IMR-90 (cell line): ENCODE measurements at regions not wholly inside any gene's neighbourhood (a gene's known extent, or its start where the extent isn't known, plus 50 kb on each side); places are given as distances from the start of the nearest gene placed in this dataset.

ENCODE experiments used
- ATAC-seq: fragments of 200-7000 bp; cut with Tn5 transposase; 2 replicates; pipeline ENCODE4 v1.9.1; 2020; ENCODE audit warnings: low read depth, mild to moderate bottlenecking, moderate library complexity
- BruUV-seq: library from RNA; stranded (reverse); fragments of 400-500 nt; replicated peaks from 2 replicates; lab custom pipeline; 2021; lab: Mats Ljungman, UMichigan
- CTCF ChIA-PET: fragments of 300-600 bp; formaldehyde crosslinking; extraction: SDS; loops from one replicate; lab custom pipeline; 2021; ENCODE audit warnings: antibody characterized with exemption; lab: Yijun Ruan, JAX
- POLR2A ChIA-PET: fragments of 300-600 bp; sonication (Branson Sonifier 250); formaldehyde crosslinking; loops from one replicate; lab custom pipeline; 2022; ENCODE audit warnings: antibody characterized with exemption; ENCODE audit not compliant: unreplicated experiment; lab: Charles Lee
- DNase-seq: peaks from one replicate; pipeline ENCODE4 v3.0.0; 2013
- H2AFZ ChIP-seq: replicated peaks from 2 replicates; pipeline ENCODE3; 2013; ENCODE audit warnings: low read length, mild to moderate bottlenecking; ENCODE audit not compliant: poor library complexity
- H2AK5ac ChIP-seq: 2 replicates; pipeline ENCODE4 v1.6.1; 2013; ENCODE audit warnings: low read depth, low read length, inconsistent platforms
- H2AK9ac ChIP-seq: replicated peaks from 2 replicates; pipeline ENCODE3; 2013; ENCODE audit warnings: mild to moderate bottlenecking, low read depth, low read length, moderate library complexity; ENCODE audit not compliant: poor library complexity
- H2BK120ac ChIP-seq: 2 replicates; pipeline ENCODE4 v1.6.1; 2013; ENCODE audit warnings: low read depth, low read length, inconsistent platforms
- H2BK15ac ChIP-seq: 3 replicates; pipeline ENCODE4 v1.6.1; 2013; ENCODE audit warnings: low read depth, low read length, inconsistent platforms
- H2BK20ac ChIP-seq: 2 replicates; pipeline ENCODE4 v1.6.1; 2013; ENCODE audit warnings: low read depth, mild to moderate bottlenecking, inconsistent platforms, low read length, moderate library complexity
- H2BK5ac ChIP-seq: 2 replicates; pipeline ENCODE4 v1.6.1; 2013; ENCODE audit warnings: mild to moderate bottlenecking, low read depth, low read length, inconsistent platforms; ENCODE audit not compliant: poor library complexity, severe bottlenecking
- H3K14ac ChIP-seq: replicated peaks from 2 replicates; pipeline ENCODE4 v1.6.1; 2013; ENCODE audit warnings: low read depth, low read length, inconsistent platforms
- H3K18ac ChIP-seq: 2 replicates; pipeline ENCODE4 v1.6.1; 2013; ENCODE audit warnings: low read depth, low read length, control low read depth
- H3K23ac ChIP-seq: 2 replicates; pipeline ENCODE4 v1.6.1; 2013; ENCODE audit warnings: low read depth, low read length, inconsistent platforms
- H3K27ac ChIP-seq: 2 replicates; pipeline ENCODE4 v1.5.1; 2013; ENCODE audit warnings: mild to moderate bottlenecking, control low read depth, low read length; ENCODE audit not compliant: insufficient read depth
- H3K27me3 ChIP-seq: 2 replicates; pipeline ENCODE4 v1.6.1; 2013; ENCODE audit warnings: low read length; ENCODE audit not compliant: control insufficient read depth, insufficient read depth
- H3K36me3 ChIP-seq: 2 replicates; pipeline ENCODE4 v1.6.1; 2013; ENCODE audit warnings: low read length, mixed read lengths; ENCODE audit not compliant: control insufficient read depth, insufficient read depth
- H3K4ac ChIP-seq: 2 replicates; pipeline ENCODE4 v1.6.1; 2013; ENCODE audit warnings: low read depth, low read length, inconsistent platforms
- H3K4me1 ChIP-seq: 2 replicates; pipeline ENCODE4 v1.6.1; 2013; ENCODE audit warnings: low read length, mixed read lengths; ENCODE audit not compliant: control insufficient read depth, insufficient read depth
- H3K4me2 ChIP-seq: 2 replicates; pipeline ENCODE4 v1.6.1; 2013; ENCODE audit warnings: low read depth, mild to moderate bottlenecking, control low read depth, low read length, moderate library complexity
- H3K4me3 ChIP-seq: 2 replicates; pipeline ENCODE4 v1.5.1; 2013; ENCODE audit warnings: low read depth, mild to moderate bottlenecking, control low read depth, low read length, moderate library complexity; ENCODE audit not compliant: insufficient read depth
- H3K56ac ChIP-seq: 2 replicates; pipeline ENCODE4 v1.6.1; 2013; ENCODE audit warnings: low read length, inconsistent platforms; ENCODE audit not compliant: insufficient read depth; ENCODE audit errors: extremely low read depth
- H3K79me1 ChIP-seq, 2 experiments: 2 replicates each; pipeline ENCODE4 v1.6.1; 2013; ENCODE audit warnings: low read length in 2 of 2, inconsistent platforms in 1 of 2, low read depth in 1 of 2
- H3K9ac ChIP-seq: 2 replicates; pipeline ENCODE4 v1.6.1; 2013; ENCODE audit warnings: low read depth, low read length, control low read depth
- H3K9me1 ChIP-seq: 2 replicates; pipeline ENCODE4 v1.6.1; 2013; ENCODE audit warnings: low read length, inconsistent platforms; ENCODE audit not compliant: insufficient read depth
- H3K9me3 ChIP-seq: 2 replicates; pipeline ENCODE4 v1.6.1; 2013; ENCODE audit warnings: low read length; ENCODE audit not compliant: control insufficient read depth, insufficient read depth
- H4K20me1 ChIP-seq: 2 replicates; pipeline ENCODE4 v1.6.1; 2013; ENCODE audit warnings: low read length, inconsistent platforms; ENCODE audit not compliant: insufficient read depth
- H4K5ac ChIP-seq: 2 replicates; pipeline ENCODE4 v1.6.1; 2013; ENCODE audit warnings: mild to moderate bottlenecking, low read depth, low read length, control low read depth
- H4K8ac ChIP-seq, 2 experiments: 2 replicates each; pipeline ENCODE4 v1.6.1; 2013; ENCODE audit warnings: low read depth in 2 of 2, low read length in 2 of 2, control low read depth in 1 of 2, inconsistent platforms in 1 of 2
- H4K91ac ChIP-seq: 2 replicates; pipeline ENCODE4 v1.6.1; 2013; ENCODE audit warnings: low read depth, low read length, inconsistent platforms; ENCODE audit not compliant: insufficient read depth
- BHLHE40 ChIP-seq: fragments of 150-350 bp; IDR thresholded peaks from 2 replicates; pipeline ENCODE4 v1.6.1; 2016; ENCODE audit warnings: mild to moderate bottlenecking, low read depth, low read length
- CEBPB ChIP-seq: IDR thresholded peaks from 2 replicates; pipeline ENCODE4 v1.6.1; 2012; ENCODE audit warnings: low read depth, low read length, improper control_type of control experiment
- CHD1 ChIP-seq: IDR thresholded peaks from 2 replicates; pipeline ENCODE4 v1.6.1; 2012; ENCODE audit warnings: low read depth, low read length, improper control_type of control experiment
- CTCF ChIP-seq: conservative IDR thresholded peaks from 2 replicates; pipeline ENCODE4 v1.5.1; 2012; ENCODE audit warnings: mild to moderate bottlenecking, low read depth, low read length, improper control_type of control experiment
- ELK1 ChIP-seq: fragments of 150-350 bp; IDR thresholded peaks from 2 replicates; pipeline ENCODE4 v1.6.1; 2016; ENCODE audit warnings: low read depth, mild to moderate bottlenecking, low read length, moderate library complexity, borderline replicate concordance
- FOS ChIP-seq: fragments of 150-350 bp; IDR thresholded peaks from 2 replicates; pipeline ENCODE4 v1.6.1; 2016; ENCODE audit warnings: low read depth, low read length
- MAFK ChIP-seq: IDR thresholded peaks from 2 replicates; pipeline ENCODE4 v1.6.1; 2012; ENCODE audit warnings: low read depth, low read length, improper control_type of control experiment
- MAZ ChIP-seq: IDR thresholded peaks from 2 replicates; pipeline ENCODE4 v1.6.1; 2012; ENCODE audit warnings: low read depth, mild to moderate bottlenecking, low read length, improper control_type of control experiment, moderate library complexity, borderline replicate concordance
- MXI1 ChIP-seq: IDR thresholded peaks from 2 replicates; pipeline ENCODE4 v1.6.1; 2012; ENCODE audit warnings: low read depth, mild to moderate bottlenecking, low read length, moderate library complexity, borderline replicate concordance
- NFE2L2 ChIP-seq: fragments of 150-350 bp; IDR thresholded peaks from 2 replicates; pipeline ENCODE4 v1.6.1; 2016; ENCODE audit warnings: low read depth, mild to moderate bottlenecking, low read length
- POLR2A ChIP-seq: IDR thresholded peaks from 2 replicates; pipeline ENCODE4 v1.6.1; 2012; ENCODE audit warnings: mild to moderate bottlenecking, low read depth, low read length
- RAD21 ChIP-seq: IDR thresholded peaks from 2 replicates; pipeline ENCODE4 v1.6.1; 2012; ENCODE audit warnings: low read length, improper control_type of control experiment
- RCOR1 ChIP-seq: IDR thresholded peaks from 2 replicates; pipeline ENCODE4 v1.6.1; 2012; ENCODE audit warnings: mild to moderate bottlenecking, low read length, improper control_type of control experiment; ENCODE audit not compliant: insufficient replicate concordance
- RFX5 ChIP-seq: IDR thresholded peaks from 2 replicates; pipeline ENCODE4 v1.8.0; 2012; ENCODE audit warnings: low read depth, mild to moderate bottlenecking, low read length, moderate library complexity
- SMC3 ChIP-seq: fragments of 150-350 bp; IDR thresholded peaks from 2 replicates; pipeline ENCODE4 v1.6.1; 2016; ENCODE audit warnings: low read depth, mild to moderate bottlenecking, antibody characterized with exemption, low read length, moderate library complexity
- USF2 ChIP-seq: fragments of 150-350 bp; IDR thresholded peaks from 2 replicates; pipeline ENCODE4 v1.6.1; 2017; ENCODE audit warnings: mild to moderate bottlenecking, antibody characterized with exemption, low read length, low read depth
- WGBS, 2 experiments: methylation state at CpG; one replicate each; pipeline versions ENCODE4 v1.1.5 to v1.1.7; 2013; ENCODE audit warnings: missing lambda C conversion rate in 2 of 2; ENCODE audit not compliant: insufficient read length in 1 of 2; ENCODE audit errors: extremely low coverage in 2 of 2; 5-methylcytosine and 5-hydroxymethylcytosine counted together
- dilution Hi-C: fragments of 300-500 bp; cut with HindIII; formaldehyde crosslinking; loops from one replicate; pipeline ENCODE4 v1.14.3; 2018; ENCODE audit warnings: low sequenced_read_pairs; ENCODE audit not compliant: unreplicated experiment
- in situ Hi-C: fragments of 300-500 bp; cut with MboI; formaldehyde crosslinking; loops from 3 replicates; pipeline ENCODE4 v1.14.3; 2019; ENCODE audit warnings: low sequenced_read_pairs, inconsistent platforms, mixed read lengths
- intact Hi-C: fragments of 100-400 bp; cut with micrococcal nuclease; formaldehyde crosslinking; loops from 2 replicates; pipeline ENCODE4 v1.10.0; 2022

DNA sequence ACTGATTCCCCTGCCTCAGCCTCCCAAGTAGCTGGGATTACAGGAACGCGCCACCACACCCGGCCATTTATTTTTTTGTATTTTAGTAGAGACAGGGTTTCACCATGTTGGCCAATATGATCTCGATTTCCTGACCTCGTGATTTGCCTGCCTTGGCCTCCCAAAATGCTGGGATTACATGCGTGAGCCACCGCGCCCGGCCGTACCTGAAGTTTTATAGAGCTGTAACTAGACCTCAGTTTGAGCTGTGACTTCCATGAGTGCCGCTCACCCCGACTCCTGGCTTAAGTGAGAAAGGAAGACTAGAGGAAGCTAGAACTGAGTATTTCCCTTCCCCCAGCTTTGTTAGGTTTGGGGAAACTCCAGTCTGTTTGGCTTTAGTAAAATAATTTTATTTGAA, 1283.1 kb downstream of the KCNT2 start:
- Histone ChIP-seq H3K4me3 (no peak overlapping the region), H2AK5ac (no peak overlapping the region), H3K18ac (no peak overlapping the region), H3K4me2 (no peak overlapping the region), H3K9me1 (no peaks in the 10 kb centered on the region), H4K20me1 (no peaks in the 10 kb centered on the region), H4K91ac (no peak overlapping the region), H3K79me1 (no peaks in the 10 kb centered on the region), H2AFZ (no peak overlapping the region), H3K27me3 (no peaks in the 10 kb centered on the region), H2BK5ac (no peak overlapping the region), H3K14ac (no peak overlapping the region), H3K4me1 (no peaks in the 10 kb centered on the region), H2BK120ac (no peak overlapping the region), H3K9me3 (no peaks in the 10 kb centered on the region), H2BK20ac (no peak overlapping the region), H3K23ac (no peak overlapping the region), H3K36me3 (no peaks in the 10 kb centered on the region), H4K8ac (no peak overlapping the region), H3K9ac (no peak overlapping the region), H3K27ac (no peak overlapping the region), H4K5ac (no peak overlapping the region), H2BK15ac (no peak overlapping the region), H2AK9ac (no peak overlapping the region), H3K56ac (no peak overlapping the region), H3K4ac (no peak overlapping the region)
- 95% methylated on average over 4 of the region's 12 CpGs; no CpG with 5 or more reads in 1 of the 2 experiments for WGBS, 2 experiments
- ATAC-seq (no peak), DNase-seq (no peak)
- POLR2A ChIA-PET: no interaction called here
- BruUV-seq: no TSS peak
- dilution Hi-C loops: no loop called here
- in situ Hi-C loops: no loop called here
- CTCF ChIA-PET: no interaction called here
- TF ChIP-seq MXI1 (no peak), POLR2A (no peak), BHLHE40 (no peak), RFX5 (no peak), RAD21 (no peak), USF2 (no peak), FOS (no peak), CHD1 (no peak), RCOR1 (no peak), NFE2L2 (no peak), CTCF (no peak), ELK1 (no peak), SMC3 (no peak), MAZ (no peak), MAFK (no peak), CEBPB (no peak)
- intact Hi-C loops: no loop called here
